ENCODE measurements at regions not wholly inside any gene's neighbourhood (a gene's known extent, or its start where the extent isn't known, plus 50 kb on each side); places are given as distances from the start of the nearest gene placed in this dataset.

DNA sequence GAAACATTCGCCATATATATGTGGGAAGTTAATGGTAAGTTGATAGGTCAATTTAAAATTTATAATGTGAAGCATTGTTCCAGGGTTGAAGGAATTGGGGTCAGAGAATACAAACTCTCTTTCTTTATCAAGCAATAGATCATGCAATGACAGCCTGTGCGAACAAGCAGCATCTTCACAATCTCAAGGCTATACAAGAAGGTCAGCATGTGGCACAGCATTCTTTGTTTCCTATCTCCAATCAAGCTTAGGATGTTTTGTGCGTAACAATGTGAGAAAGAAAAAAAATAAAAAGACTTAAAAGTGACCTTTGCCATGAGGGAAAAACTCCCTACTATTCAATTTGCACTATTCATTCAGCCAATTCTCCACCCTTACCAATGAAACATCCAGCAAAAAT is 288.1 kb upstream of the NECTIN3 start:
- Histone ChIP-seq H3K27ac (ENCODE audit: low read length) (no peak overlapping the region), H2AFZ (ENCODE audit: low read depth, low read length) (no peak overlapping the region), H3K4me2 (ENCODE audit: low read length) (no peak overlapping the region), H4K20me1 (ENCODE audit: insufficient read depth) (no peaks in the 10 kb centered on the region), H3F3A (ENCODE audit: insufficient read depth, low read length, poor library complexity, severe bottlenecking) (no peaks in the 10 kb centered on the region), H3K36me3 (ENCODE audit: insufficient read depth, low read length) (no peaks in the 10 kb centered on the region), H3K79me2 (replicated peaks; ENCODE audit: insufficient read depth, low read length) (no peaks in the 10 kb centered on the region), H3K27me3 (ENCODE audit: insufficient read depth, low read depth, low read length) (no peaks in the 10 kb centered on the region), H3K9ac (ENCODE audit: low read length) (no peak overlapping the region), H3K9me2 (ENCODE audit: insufficient read depth, low read length) (no peaks in the 10 kb centered on the region), H3K4me3 (ENCODE audit: low read length) (no peak overlapping the region), H3K9me3 (ENCODE audit: low read length) (no peaks in the 10 kb centered on the region)
- TF ChIP-seq EP300 (conservative IDR thresholded peaks at IDR 0.05; ENCODE audit: poor library complexity, severe bottlenecking): no peak
- TF ChIP-seq TAF1 (IDR thresholded peaks at IDR 0.05; ENCODE audit: low read depth): no peak
- no peak for TF ChIP-seq RAD21 (conservative IDR thresholded peaks at IDR 0.05)

DNA sequence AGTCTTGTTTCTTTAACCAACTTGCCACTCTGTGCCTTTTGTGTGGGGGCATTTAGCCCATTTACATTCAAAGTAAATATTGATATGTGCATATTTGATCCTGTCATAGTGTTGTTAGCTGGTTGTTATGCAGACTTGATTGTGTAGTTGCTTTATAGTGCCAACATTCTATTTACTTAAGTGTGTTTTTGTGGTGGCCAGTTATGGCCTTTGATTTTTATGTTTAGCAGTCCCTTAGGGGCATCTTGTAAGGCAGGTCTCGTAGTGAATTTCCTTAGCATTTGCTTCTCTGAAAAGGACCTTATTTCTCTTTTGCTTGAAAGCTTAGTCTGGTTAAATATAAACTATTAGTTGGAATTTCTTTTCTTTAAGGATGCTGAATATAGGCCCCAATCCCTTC is 282.8 kb upstream of the NECTIN3 start:
- H3K4me3 ChIP-seq (ENCODE audit: low read length): no peak overlapping the region
- no peaks in the 10 kb centered on the region for H3K9me2 ChIP-seq (ENCODE audit: insufficient read depth, low read length)
- H3K27ac ChIP-seq (ENCODE audit: low read length): no peak overlapping the region
- H3K36me3 ChIP-seq (ENCODE audit: insufficient read depth, low read length): no peaks in the 10 kb centered on the region
- H3K27me3 ChIP-seq (ENCODE audit: insufficient read depth, low read depth, low read length): no peaks in the 10 kb centered on the region
- no peak overlapping the region for H3K9ac ChIP-seq (ENCODE audit: low read length)
- H3K9me3 ChIP-seq (ENCODE audit: low read length): no peaks in the 10 kb centered on the region
- no peak for TF ChIP-seq TAF1 (IDR thresholded peaks at IDR 0.05; ENCODE audit: low read depth)
- no peak for TF ChIP-seq POLR2AphosphoS5 (IDR thresholded peaks at IDR 0.05)
- TF ChIP-seq RAD21 (conservative IDR thresholded peaks at IDR 0.05): no peak
- TF ChIP-seq, protein P1, sequence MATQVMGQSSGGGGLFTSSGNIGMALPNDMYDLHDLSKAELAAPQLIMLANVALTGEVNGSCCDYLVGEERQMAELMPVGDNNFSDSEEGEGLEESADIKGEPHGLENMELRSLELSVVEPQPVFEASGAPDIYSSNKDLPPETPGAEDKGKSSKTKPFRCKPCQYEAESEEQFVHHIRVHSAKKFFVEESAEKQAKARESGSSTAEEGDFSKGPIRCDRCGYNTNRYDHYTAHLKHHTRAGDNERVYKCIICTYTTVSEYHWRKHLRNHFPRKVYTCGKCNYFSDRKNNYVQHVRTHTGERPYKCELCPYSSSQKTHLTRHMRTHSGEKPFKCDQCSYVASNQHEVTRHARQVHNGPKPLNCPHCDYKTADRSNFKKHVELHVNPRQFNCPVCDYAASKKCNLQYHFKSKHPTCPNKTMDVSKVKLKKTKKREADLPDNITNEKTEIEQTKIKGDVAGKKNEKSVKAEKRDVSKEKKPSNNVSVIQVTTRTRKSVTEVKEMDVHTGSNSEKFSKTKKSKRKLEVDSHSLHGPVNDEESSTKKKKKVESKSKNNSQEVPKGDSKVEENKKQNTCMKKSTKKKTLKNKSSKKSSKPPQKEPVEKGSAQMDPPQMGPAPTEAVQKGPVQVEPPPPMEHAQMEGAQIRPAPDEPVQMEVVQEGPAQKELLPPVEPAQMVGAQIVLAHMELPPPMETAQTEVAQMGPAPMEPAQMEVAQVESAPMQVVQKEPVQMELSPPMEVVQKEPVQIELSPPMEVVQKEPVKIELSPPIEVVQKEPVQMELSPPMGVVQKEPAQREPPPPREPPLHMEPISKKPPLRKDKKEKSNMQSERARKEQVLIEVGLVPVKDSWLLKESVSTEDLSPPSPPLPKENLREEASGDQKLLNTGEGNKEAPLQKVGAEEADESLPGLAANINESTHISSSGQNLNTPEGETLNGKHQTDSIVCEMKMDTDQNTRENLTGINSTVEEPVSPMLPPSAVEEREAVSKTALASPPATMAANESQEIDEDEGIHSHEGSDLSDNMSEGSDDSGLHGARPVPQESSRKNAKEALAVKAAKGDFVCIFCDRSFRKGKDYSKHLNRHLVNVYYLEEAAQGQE (IDR thresholded peaks at IDR 0.05; ENCODE audit: borderline replicate concordance): no peak
- no peak for TF ChIP-seq EZH2 (IDR thresholded peaks at IDR 0.05; ENCODE audit: borderline replicate concordance, insufficient read depth, low read length, poor library complexity, severe bottlenecking)
- TF ChIP-seq MXI1 (conservative IDR thresholded peaks at IDR 0.05; ENCODE audit: poor library complexity, severe bottlenecking): no peak
- no peaks in the 10 kb centered on the region for H3F3A ChIP-seq (ENCODE audit: insufficient read depth, low read length, poor library complexity, severe bottlenecking)
- no peaks in the 10 kb centered on the region for H3K79me2 ChIP-seq (replicated peaks; ENCODE audit: insufficient read depth, low read length)
- no peak overlapping the region for H3K4me2 ChIP-seq (ENCODE audit: low read length)
- H2AFZ ChIP-seq (ENCODE audit: low read depth, low read length): no peak overlapping the region
- H4K20me1 ChIP-seq (ENCODE audit: insufficient read depth): no peaks in the 10 kb centered on the region

DNA sequence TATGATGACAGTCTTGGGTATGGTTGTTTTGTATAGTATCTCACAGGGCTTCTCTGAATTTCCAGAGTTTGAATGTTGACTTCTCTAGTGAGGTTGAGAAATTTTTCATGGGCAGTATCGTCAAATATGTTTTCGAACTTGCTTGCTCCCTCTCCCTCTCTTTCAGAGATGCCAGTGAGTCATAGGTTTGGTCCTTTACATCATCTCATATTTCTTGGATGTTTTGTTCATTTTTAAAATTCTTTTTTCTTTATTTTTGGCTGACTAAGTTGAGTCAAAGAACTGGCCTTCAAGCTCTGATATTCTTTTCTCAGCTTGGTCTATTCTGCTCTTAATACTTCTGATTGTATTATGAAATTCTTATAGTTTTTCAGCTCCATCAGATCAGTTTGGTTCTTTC is 282.3 kb upstream of the NECTIN3 start:
- Histone ChIP-seq H3K9ac (ENCODE audit: low read length) (no peak overlapping the region), H3K9me2 (ENCODE audit: insufficient read depth, low read length) (no peaks in the 10 kb centered on the region), H2AFZ (ENCODE audit: low read depth, low read length) (no peak overlapping the region), H3K36me3 (ENCODE audit: insufficient read depth, low read length) (no peaks in the 10 kb centered on the region), H3K9me3 (ENCODE audit: low read length) (no peaks in the 10 kb centered on the region), H3K27me3 (ENCODE audit: insufficient read depth, low read depth, low read length) (no peaks in the 10 kb centered on the region), H3K27ac (ENCODE audit: low read length) (no peak overlapping the region), H3K4me2 (ENCODE audit: low read length) (no peak overlapping the region), H3K79me2 (replicated peaks; ENCODE audit: insufficient read depth, low read length) (no peaks in the 10 kb centered on the region), H3F3A (ENCODE audit: insufficient read depth, low read length, poor library complexity, severe bottlenecking) (no peaks in the 10 kb centered on the region), H3K4me3 (ENCODE audit: low read length) (no peak overlapping the region), H4K20me1 (ENCODE audit: insufficient read depth) (no peaks in the 10 kb centered on the region)
- TF ChIP-seq POLR2AphosphoS5 (IDR thresholded peaks at IDR 0.05) (no peak), RAD21 (conservative IDR thresholded peaks at IDR 0.05) (no peak), EP300 (conservative IDR thresholded peaks at IDR 0.05; ENCODE audit: poor library complexity, severe bottlenecking) (no peak), TAF1 (IDR thresholded peaks at IDR 0.05; ENCODE audit: low read depth) (no peak), MXI1 (conservative IDR thresholded peaks at IDR 0.05; ENCODE audit: poor library complexity, severe bottlenecking) (no peak), EZH2 (IDR thresholded peaks at IDR 0.05; ENCODE audit: borderline replicate concordance, insufficient read depth, low read length, poor library complexity, severe bottlenecking) (no peak), SMC3 (conservative IDR thresholded peaks at IDR 0.05; ENCODE audit: poor library complexity) (no peak)
- TF ChIP-seq, protein P2, sequence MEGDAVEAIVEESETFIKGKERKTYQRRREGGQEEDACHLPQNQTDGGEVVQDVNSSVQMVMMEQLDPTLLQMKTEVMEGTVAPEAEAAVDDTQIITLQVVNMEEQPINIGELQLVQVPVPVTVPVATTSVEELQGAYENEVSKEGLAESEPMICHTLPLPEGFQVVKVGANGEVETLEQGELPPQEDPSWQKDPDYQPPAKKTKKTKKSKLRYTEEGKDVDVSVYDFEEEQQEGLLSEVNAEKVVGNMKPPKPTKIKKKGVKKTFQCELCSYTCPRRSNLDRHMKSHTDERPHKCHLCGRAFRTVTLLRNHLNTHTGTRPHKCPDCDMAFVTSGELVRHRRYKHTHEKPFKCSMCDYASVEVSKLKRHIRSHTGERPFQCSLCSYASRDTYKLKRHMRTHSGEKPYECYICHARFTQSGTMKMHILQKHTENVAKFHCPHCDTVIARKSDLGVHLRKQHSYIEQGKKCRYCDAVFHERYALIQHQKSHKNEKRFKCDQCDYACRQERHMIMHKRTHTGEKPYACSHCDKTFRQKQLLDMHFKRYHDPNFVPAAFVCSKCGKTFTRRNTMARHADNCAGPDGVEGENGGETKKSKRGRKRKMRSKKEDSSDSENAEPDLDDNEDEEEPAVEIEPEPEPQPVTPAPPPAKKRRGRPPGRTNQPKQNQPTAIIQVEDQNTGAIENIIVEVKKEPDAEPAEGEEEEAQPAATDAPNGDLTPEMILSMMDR (IDR thresholded peaks at IDR 0.05; ENCODE audit: poor library complexity, severe bottlenecking): no peak
- TF ChIP-seq, protein P1 (IDR thresholded peaks at IDR 0.05; ENCODE audit: borderline replicate concordance): no peak
